ENCODE measurements at regions not wholly inside any gene's neighbourhood (a gene's known extent, or its start where the extent isn't known, plus 50 kb on each side); places are given as distances from the start of the nearest gene placed in this dataset.

- Histone ChIP-seq H3K9me3 (ENCODE audit: control insufficient read depth in 2 of 2, low read length in 2 of 2) (no peaks in the 10 kb centered on the region), H3K27ac (ENCODE audit: insufficient read depth, low read length, poor library complexity, severe bottlenecking) (no peak overlapping the region), H3K36me3 (ENCODE audit: control insufficient read depth, insufficient read depth, low read length) (no peaks in the 10 kb centered on the region), H3K27me3 (ENCODE audit: control insufficient read depth, insufficient read depth, low read length) (no peaks in the 10 kb centered on the region), H3K4me1 (ENCODE audit: control insufficient read depth, insufficient read depth, low read length, poor library complexity, severe bottlenecking) (no peaks in the 10 kb centered on the region), H3K4me3 (ENCODE audit: low read depth, low read length) (no peak overlapping the region)
- Mint-ChIP-seq H3K4me1 (no peaks in the 10 kb centered on the region), H3K36me3 (no peaks in the 10 kb centered on the region), H3K27ac (no peak overlapping the region), H3K4me3 (no peak overlapping the region), H3K27me3 (no peaks in the 10 kb centered on the region), H3K9me3 (peaks cover 0 to 5% (median 0%) of the 10 kb centered on the region in 7 donors)
- ATAC-seq (ENCODE audit: low read depth in 2 of 2) (no peak), DNase-seq (no peak)
Measured at GRCh38 chr4:147310312-147310711, 170.6 kb upstream of the EDNRA start.

GRCh38 chr4:147311956-147312355 is 168.9 kb upstream of the EDNRA start:
- Mint-ChIP-seq H3K9me3 (peaks cover 0 to 3% (median 0%) of the 10 kb centered on the region in 7 donors), H3K36me3 (no peaks in the 10 kb centered on the region), H3K4me3 (no peak overlapping the region), H3K27me3 (peaks cover 4% of the 10 kb centered on the region), H3K27ac (no peak overlapping the region), H3K4me1 (no peaks in the 10 kb centered on the region)
- no peaks in the 10 kb centered on the region for H3K9me3 ChIP-seq (ENCODE audit: control insufficient read depth in 2 of 2, low read length in 2 of 2)
- H3K4me1 ChIP-seq (ENCODE audit: control insufficient read depth, insufficient read depth, low read length, poor library complexity, severe bottlenecking): no peaks in the 10 kb centered on the region
- ATAC-seq (ENCODE audit: low read depth in 2 of 2) (no peak), DNase-seq (no peak)
- no peak overlapping the region for H3K4me3 ChIP-seq (ENCODE audit: low read depth, low read length)
- no peaks in the 10 kb centered on the region for H3K36me3 ChIP-seq (ENCODE audit: control insufficient read depth, insufficient read depth, low read length)
- no peaks in the 10 kb centered on the region for H3K27me3 ChIP-seq (ENCODE audit: control insufficient read depth, insufficient read depth, low read length)
- no peak overlapping the region for H3K27ac ChIP-seq (ENCODE audit: insufficient read depth, low read length, poor library complexity, severe bottlenecking)

- H3K27ac ChIP-seq (ENCODE audit: insufficient read depth, low read length, poor library complexity, severe bottlenecking): no peak overlapping the region
- H3K36me3 ChIP-seq (ENCODE audit: control insufficient read depth, insufficient read depth, low read length): no peaks in the 10 kb centered on the region
- Mint-ChIP-seq H3K36me3 (no peaks in the 10 kb centered on the region), H3K9me3 (peaks cover 0 to 3% (median 0%) of the 10 kb centered on the region in 7 donors), H3K27ac (no peak overlapping the region), H3K4me3 (no peak overlapping the region), H3K27me3 (peaks cover 4% of the 10 kb centered on the region), H3K4me1 (no peaks in the 10 kb centered on the region)
- no peaks in the 10 kb centered on the region for H3K4me1 ChIP-seq (ENCODE audit: control insufficient read depth, insufficient read depth, low read length, poor library complexity, severe bottlenecking)
- DNase-seq (no peak), ATAC-seq (ENCODE audit: low read depth in 2 of 2) (no peak)
- no peak overlapping the region for H3K4me3 ChIP-seq (ENCODE audit: low read depth, low read length)
- H3K27me3 ChIP-seq (ENCODE audit: control insufficient read depth, insufficient read depth, low read length): no peaks in the 10 kb centered on the region
- H3K9me3 ChIP-seq (ENCODE audit: control insufficient read depth in 2 of 2, low read length in 2 of 2): no peaks in the 10 kb centered on the region
Measured at GRCh38 chr4:147312376-147313046, 168.4 kb upstream of the EDNRA start.

GRCh38 chr4:147313108-147313507 is 167.8 kb upstream of the EDNRA start:
- Histone ChIP-seq H3K4me1 (ENCODE audit: control insufficient read depth, insufficient read depth, low read length, poor library complexity, severe bottlenecking) (no peaks in the 10 kb centered on the region), H3K4me3 (ENCODE audit: low read depth, low read length) (no peak overlapping the region), H3K27me3 (ENCODE audit: control insufficient read depth, insufficient read depth, low read length) (no peaks in the 10 kb centered on the region), H3K36me3 (ENCODE audit: control insufficient read depth, insufficient read depth, low read length) (no peaks in the 10 kb centered on the region), H3K9me3 (ENCODE audit: control insufficient read depth in 2 of 2, low read length in 2 of 2) (no peaks in the 10 kb centered on the region), H3K27ac (ENCODE audit: insufficient read depth, low read length, poor library complexity, severe bottlenecking) (no peak overlapping the region)
- ATAC-seq (ENCODE audit: low read depth in 2 of 2): no peak
- Mint-ChIP-seq H3K27ac (no peak overlapping the region), H3K9me3 (peaks cover 0 to 3% (median 0%) of the 10 kb centered on the region in 7 donors), H3K4me3 (no peak overlapping the region), H3K36me3 (no peaks in the 10 kb centered on the region), H3K4me1 (no peaks in the 10 kb centered on the region), H3K27me3 (peaks cover 4% of the 10 kb centered on the region)
- DNase-seq: no peak

- no peak overlapping the region for H3K27ac Mint-ChIP-seq
- no peaks in the 10 kb centered on the region for H3K36me3 Mint-ChIP-seq
Measured at GRCh38 chr4:147318586-147318985, 162.3 kb upstream of the EDNRA start.

GRCh38 chr4:147325571-147325981 is 155.3 kb upstream of the EDNRA start:
- Histone ChIP-seq H3K27ac (ENCODE audit: insufficient read depth, low read length, poor library complexity, severe bottlenecking) (no peak overlapping the region), H3K4me1 (ENCODE audit: control insufficient read depth, insufficient read depth, low read length, poor library complexity, severe bottlenecking) (no peaks in the 10 kb centered on the region), H3K4me3 (ENCODE audit: low read depth, low read length) (no peak overlapping the region), H3K27me3 (ENCODE audit: control insufficient read depth, insufficient read depth, low read length) (peaks cover 1% of the 10 kb centered on the region), H3K9me3 (ENCODE audit: control insufficient read depth in 2 of 2, low read length in 2 of 2) (no peaks in the 10 kb centered on the region), H3K36me3 (ENCODE audit: control insufficient read depth, insufficient read depth, low read length) (no peaks in the 10 kb centered on the region)
- Mint-ChIP-seq H3K36me3 (no peaks in the 10 kb centered on the region), H3K9me3 (peaks cover 0 to 5% (median 0%) of the 10 kb centered on the region in 7 donors), H3K27ac (no peak overlapping the region), H3K4me1 (no peaks in the 10 kb centered on the region), H3K4me3 (no peak overlapping the region), H3K27me3 (no peaks in the 10 kb centered on the region)
- DNase-seq (no peak), ATAC-seq (ENCODE audit: low read depth in 2 of 2) (no peak)

More at GRCh38 chr4:147318586-147318985, 162.3 kb upstream of the EDNRA start:
- H3K36me3 ChIP-seq (ENCODE audit: control insufficient read depth, insufficient read depth, low read length): no peaks in the 10 kb centered on the region
- H3K4me3 ChIP-seq (ENCODE audit: low read depth, low read length): no peak overlapping the region
- no peak overlapping the region for H3K27ac ChIP-seq (ENCODE audit: insufficient read depth, low read length, poor library complexity, severe bottlenecking)
- ATAC-seq (ENCODE audit: low read depth in 2 of 2) (no peak), DNase-seq (no peak)
- H3K9me3 ChIP-seq (ENCODE audit: control insufficient read depth in 2 of 2, low read length in 2 of 2): no peaks in the 10 kb centered on the region
- Mint-ChIP-seq H3K4me1 (no peaks in the 10 kb centered on the region), H3K4me3 (no peak overlapping the region), H3K27me3 (peaks cover 4% of the 10 kb centered on the region), H3K9me3 (peaks cover 0 to 5% (median 0%) of the 10 kb centered on the region in 7 donors)
- H3K4me1 ChIP-seq (ENCODE audit: control insufficient read depth, insufficient read depth, low read length, poor library complexity, severe bottlenecking): no peaks in the 10 kb centered on the region
- peaks cover 1% of the 10 kb centered on the region for H3K27me3 ChIP-seq (ENCODE audit: control insufficient read depth, insufficient read depth, low read length)

- no peak overlapping the region for H3K4me3 ChIP-seq (ENCODE audit: low read depth, low read length)
- H3K36me3 ChIP-seq (ENCODE audit: control insufficient read depth, insufficient read depth, low read length): no peaks in the 10 kb centered on the region
- no peaks in the 10 kb centered on the region for H3K9me3 ChIP-seq (ENCODE audit: control insufficient read depth in 2 of 2, low read length in 2 of 2)
- H3K27ac Mint-ChIP-seq: no peak overlapping the region
- peaks cover 0 to 3% (median 0%) of the 10 kb centered on the region in 7 donors for H3K9me3 Mint-ChIP-seq
- no peaks in the 10 kb centered on the region for H3K4me1 Mint-ChIP-seq
- no peak overlapping the region for H3K4me3 Mint-ChIP-seq
- ATAC-seq (ENCODE audit: low read depth in 2 of 2) (no peak), DNase-seq (no peak)
- H3K27ac ChIP-seq (ENCODE audit: insufficient read depth, low read length, poor library complexity, severe bottlenecking): no peak overlapping the region
- H3K36me3 Mint-ChIP-seq: no peaks in the 10 kb centered on the region
- no peaks in the 10 kb centered on the region for H3K27me3 ChIP-seq (ENCODE audit: control insufficient read depth, insufficient read depth, low read length)
- no peaks in the 10 kb centered on the region for H3K27me3 Mint-ChIP-seq
- no peaks in the 10 kb centered on the region for H3K4me1 ChIP-seq (ENCODE audit: control insufficient read depth, insufficient read depth, low read length, poor library complexity, severe bottlenecking)
Measured at GRCh38 chr4:147326591-147326990, 154.3 kb upstream of the EDNRA start.

GRCh38 chr4:147327322-147327721 is 153.6 kb upstream of the EDNRA start:
- no peak for DNase-seq
- Mint-ChIP-seq H3K4me1 (no peaks in the 10 kb centered on the region), H3K9me3 (peaks cover 0 to 3% (median 0%) of the 10 kb centered on the region in 7 donors), H3K27ac (no peak overlapping the region), H3K4me3 (no peak overlapping the region), H3K36me3 (no peaks in the 10 kb centered on the region), H3K27me3 (no peaks in the 10 kb centered on the region)
- H3K27ac ChIP-seq (ENCODE audit: insufficient read depth, low read length, poor library complexity, severe bottlenecking): no peak overlapping the region
- H3K4me1 ChIP-seq (ENCODE audit: control insufficient read depth, insufficient read depth, low read length, poor library complexity, severe bottlenecking): no peaks in the 10 kb centered on the region
- H3K4me3 ChIP-seq (ENCODE audit: low read depth, low read length): no peak overlapping the region
- no peaks in the 10 kb centered on the region for H3K9me3 ChIP-seq (ENCODE audit: control insufficient read depth in 2 of 2, low read length in 2 of 2)
- ATAC-seq (ENCODE audit: low read depth in 2 of 2): no peak
- no peaks in the 10 kb centered on the region for H3K27me3 ChIP-seq (ENCODE audit: control insufficient read depth, insufficient read depth, low read length)
- no peaks in the 10 kb centered on the region for H3K36me3 ChIP-seq (ENCODE audit: control insufficient read depth, insufficient read depth, low read length)
